H9 (cell line): ENCODE measurements at regions not wholly inside any gene's neighbourhood (a gene's known extent, or its start where the extent isn't known, plus 50 kb on each side); places are given as distances from the start of the nearest gene placed in this dataset.

ENCODE experiments used
- DNase-seq: peaks from one replicate; pipeline ENCODE4 v3.0.0-alpha.2; 2017
- H2AFZ ChIP-seq: one replicate; pipeline ENCODE4 v1.6.1; 2013; ENCODE audit warnings: mild to moderate bottlenecking, low read length, control low read depth, moderate library complexity
- H2AK5ac ChIP-seq: 2 replicates; pipeline ENCODE4 v1.6.1; 2013; ENCODE audit warnings: low read length, control low read depth, mixed read lengths; ENCODE audit not compliant: insufficient read length
- H2BK120ac ChIP-seq: one replicate; pipeline ENCODE4 v1.6.1; 2013; ENCODE audit warnings: low read depth, mild to moderate bottlenecking, low read length, control low read depth, inconsistent platforms; ENCODE audit not compliant: poor library complexity, severe bottlenecking
- H2BK12ac ChIP-seq: 2 replicates; pipeline ENCODE4 v1.6.1; 2013; ENCODE audit warnings: low read length, control low read depth, mixed read lengths, low read depth; ENCODE audit not compliant: insufficient read length
- H2BK15ac ChIP-seq: 2 replicates; pipeline ENCODE4 v1.6.1; 2013; ENCODE audit warnings: low read depth, low read length, control low read depth
- H2BK20ac ChIP-seq: one replicate; pipeline ENCODE4 v1.6.1; 2013; ENCODE audit warnings: low read depth, mild to moderate bottlenecking, low read length, control low read depth, inconsistent platforms; ENCODE audit not compliant: poor library complexity, severe bottlenecking
- H2BK5ac ChIP-seq: 2 replicates; pipeline ENCODE4 v1.6.1; 2013; ENCODE audit warnings: low read length, control low read depth, mixed read lengths; ENCODE audit not compliant: insufficient read length
- H3K14ac ChIP-seq: 2 replicates; pipeline ENCODE4 v1.6.1; 2013; ENCODE audit warnings: low read length, control low read depth; ENCODE audit not compliant: insufficient read depth
- H3K18ac ChIP-seq: 2 replicates; pipeline ENCODE4 v1.6.1; 2013; ENCODE audit warnings: low read depth, mild to moderate bottlenecking, mixed read lengths, low read length, control low read depth; ENCODE audit not compliant: insufficient read length
- H3K23ac ChIP-seq: 2 replicates; pipeline ENCODE4 v1.6.1; 2013; ENCODE audit warnings: low read length, control low read depth, mixed read lengths, low read depth; ENCODE audit not compliant: insufficient read length
- H3K23me2 ChIP-seq: 2 replicates; pipeline ENCODE4 v1.6.1; 2013; ENCODE audit warnings: low read depth, mild to moderate bottlenecking, mixed read lengths, low read length, control low read depth; ENCODE audit not compliant: insufficient read length, poor library complexity, severe bottlenecking
- H3K27ac ChIP-seq: 2 replicates; pipeline ENCODE4 v1.5.1; 2013; ENCODE audit warnings: low read length, control low read depth, mixed read lengths, low read depth; ENCODE audit not compliant: insufficient read length
- H3K27me3 ChIP-seq: 2 replicates; pipeline ENCODE4 v1.6.1; 2013; ENCODE audit warnings: low read length, control low read depth, inconsistent platforms; ENCODE audit not compliant: insufficient read depth
- H3K4ac ChIP-seq: 2 replicates; pipeline ENCODE4 v1.6.1; 2013; ENCODE audit warnings: low read depth, mild to moderate bottlenecking, control low read depth, inconsistent platforms, low read length, moderate library complexity
- H3K4me1 ChIP-seq: 2 replicates; pipeline ENCODE4 v1.6.1; 2013; ENCODE audit warnings: low read length, control low read depth, inconsistent platforms; ENCODE audit not compliant: insufficient read depth
- H3K4me2 ChIP-seq: 2 replicates; pipeline ENCODE4 v1.6.1; 2013; ENCODE audit warnings: low read length, control low read depth, mixed read lengths; ENCODE audit not compliant: insufficient read length, insufficient read depth
- H3K56ac ChIP-seq: 2 replicates; pipeline ENCODE4 v1.6.1; 2013; ENCODE audit warnings: low read depth, mild to moderate bottlenecking, mixed read lengths, low read length, control low read depth; ENCODE audit not compliant: insufficient read length
- H3K79me1 ChIP-seq: 2 replicates; pipeline ENCODE4 v1.6.1; 2013; ENCODE audit warnings: low read depth, mild to moderate bottlenecking, moderate library complexity, low read length, control low read depth, inconsistent platforms; ENCODE audit not compliant: insufficient read depth, poor library complexity, severe bottlenecking
- H3K79me2 ChIP-seq: 2 replicates; pipeline ENCODE4 v1.6.1; 2013; ENCODE audit warnings: low read length, control low read depth, inconsistent platforms; ENCODE audit not compliant: insufficient read depth
- H3K9ac ChIP-seq: 2 replicates; pipeline ENCODE4 v1.6.1; 2013; ENCODE audit warnings: low read length, control low read depth, mixed read lengths; ENCODE audit not compliant: insufficient read length; ENCODE audit errors: extremely low read depth
- H3K9me3 ChIP-seq: one replicate; pipeline ENCODE4 v1.6.1; 2013; ENCODE audit warnings: low read depth, low read length, inconsistent platforms; ENCODE audit not compliant: control insufficient read depth
- H3T11ph ChIP-seq: one replicate; pipeline ENCODE4 v1.6.1; 2013; ENCODE audit warnings: mild to moderate bottlenecking, low read length, control low read depth, inconsistent platforms
- H4K20me1 ChIP-seq: one replicate; pipeline ENCODE4 v1.6.1; 2013; ENCODE audit not compliant: control insufficient read depth, insufficient read length, insufficient read depth
- H4K5ac ChIP-seq: 2 replicates; pipeline ENCODE4 v1.6.1; 2013; ENCODE audit warnings: low read depth, mild to moderate bottlenecking, mixed read lengths, low read length, control low read depth; ENCODE audit not compliant: insufficient read length
- H4K8ac ChIP-seq: replicated peaks from 2 replicates; pipeline ENCODE4 v1.6.1; 2013; ENCODE audit warnings: low read length, control low read depth, mixed read lengths, low read depth; ENCODE audit not compliant: insufficient read length
- H4K91ac ChIP-seq: 2 replicates; pipeline ENCODE4 v1.6.1; 2013; ENCODE audit warnings: low read depth, mild to moderate bottlenecking, moderate library complexity, mixed read lengths, low read length, control low read depth; ENCODE audit not compliant: insufficient read length
- H3K27ac Mint-ChIP-seq, 3 experiments: 2 replicates in 2 of 3; 3 replicates in 1 of 3; pipeline ENCODE4 v1.8.0; 2020 to 2021; ENCODE audit warnings: mixed read lengths in 3 of 3, mild to moderate bottlenecking in 1 of 3, moderate library complexity in 1 of 3
- H3K27me3 Mint-ChIP-seq: 2 replicates; pipeline ENCODE4 v1.8.0; 2021; ENCODE audit warnings: low read depth, mild to moderate bottlenecking, moderate library complexity, mixed read lengths
- H3K36me3 Mint-ChIP-seq, 3 experiments: 2 replicates in 2 of 3; 3 replicates in 1 of 3; pipeline ENCODE4 v1.8.0; 2020 to 2021; ENCODE audit warnings: low read depth in 3 of 3, mixed read lengths in 3 of 3; ENCODE audit not compliant: insufficient read depth in 1 of 3
- H3K4me1 Mint-ChIP-seq, 2 experiments: 2 replicates each; pipeline ENCODE4 v1.8.0; 2020; ENCODE audit warnings: mixed read lengths in 2 of 2
- H3K4me3 Mint-ChIP-seq, 2 experiments: 2 replicates in 1 of 2; 3 replicates in 1 of 2; pipeline ENCODE4 v1.8.0; 2020 to 2021; ENCODE audit warnings: mild to moderate bottlenecking in 2 of 2, mixed read lengths in 2 of 2, moderate library complexity in 1 of 2
- H3K9me3 Mint-ChIP-seq, 2 experiments: 2 replicates in 1 of 2; 3 replicates in 1 of 2; pipeline ENCODE4 v1.8.0; 2020; ENCODE audit warnings: mild to moderate bottlenecking in 2 of 2, mixed read lengths in 2 of 2, moderate library complexity in 1 of 2
- TF ChIP-seq, protein P1 (sequence below): fragments of 200-600 bp; sonication (generic); conservative IDR thresholded peaks from 3 replicates; pipeline ENCODE4 v1.8.0; 2021; ENCODE audit warnings: antibody characterized with exemption, mild to moderate bottlenecking

DNA sequence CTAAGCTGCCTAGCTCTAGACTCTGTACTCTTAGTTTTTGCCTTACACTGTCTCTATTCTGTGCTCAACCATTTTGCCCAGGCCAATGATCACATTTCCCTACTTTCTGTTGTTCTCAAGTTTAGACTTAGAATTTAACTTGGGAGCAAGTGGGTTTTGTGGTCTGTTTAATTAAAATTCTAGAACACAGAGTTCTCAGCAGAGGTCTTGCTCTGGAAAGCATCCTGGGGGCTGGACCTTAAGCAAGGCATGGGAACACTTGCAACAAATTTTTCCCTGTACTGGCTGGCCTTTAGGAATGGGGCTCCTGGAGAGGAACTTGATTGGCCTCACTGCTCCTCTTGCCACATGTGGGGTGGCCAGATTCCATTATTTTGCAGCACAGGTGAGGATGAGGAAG is 236.3 kb upstream of the LRTM1 start:
- DNase-seq, result no peak
- H3K9me3 ChIP-seq, result no peaks in the 10 kb centered on the region
- H2AK5ac ChIP-seq, result no peak overlapping the region
- H3K27ac ChIP-seq, result no peak overlapping the region
- no peak overlapping the region for H4K5ac ChIP-seq
- H3K27me3 ChIP-seq, result no peaks in the 10 kb centered on the region
- Mint-ChIP-seq H3K36me3 (no peaks in the 10 kb centered on the region), H3K27me3 (no peaks in the 10 kb centered on the region), H3K9me3 (no peaks in the 10 kb centered on the region; a peak in 1 of 5 replicates), H3K4me1 (peaks cover 9 to 12% of the 10 kb centered on the region in 2 experiments), H3K27ac (no peak overlapping the region), H3K4me3 (no peak overlapping the region)
- no peak overlapping the region for H2BK5ac ChIP-seq
- no peak overlapping the region for H2BK15ac ChIP-seq
- no peak overlapping the region for H3K4me2 ChIP-seq
- H3K9ac ChIP-seq, result no peak overlapping the region
- no peaks in the 10 kb centered on the region for H3K79me1 ChIP-seq
- no peak overlapping the region for H2BK120ac ChIP-seq
- no peak overlapping the region for H3T11ph ChIP-seq
- no peak overlapping the region for H2BK12ac ChIP-seq
- no peaks in the 10 kb centered on the region for H3K23me2 ChIP-seq
- H3K56ac ChIP-seq, result no peak overlapping the region
- H2AFZ ChIP-seq, result no peak overlapping the region
- H4K20me1 ChIP-seq, result no peaks in the 10 kb centered on the region
- TF ChIP-seq, protein P1, sequence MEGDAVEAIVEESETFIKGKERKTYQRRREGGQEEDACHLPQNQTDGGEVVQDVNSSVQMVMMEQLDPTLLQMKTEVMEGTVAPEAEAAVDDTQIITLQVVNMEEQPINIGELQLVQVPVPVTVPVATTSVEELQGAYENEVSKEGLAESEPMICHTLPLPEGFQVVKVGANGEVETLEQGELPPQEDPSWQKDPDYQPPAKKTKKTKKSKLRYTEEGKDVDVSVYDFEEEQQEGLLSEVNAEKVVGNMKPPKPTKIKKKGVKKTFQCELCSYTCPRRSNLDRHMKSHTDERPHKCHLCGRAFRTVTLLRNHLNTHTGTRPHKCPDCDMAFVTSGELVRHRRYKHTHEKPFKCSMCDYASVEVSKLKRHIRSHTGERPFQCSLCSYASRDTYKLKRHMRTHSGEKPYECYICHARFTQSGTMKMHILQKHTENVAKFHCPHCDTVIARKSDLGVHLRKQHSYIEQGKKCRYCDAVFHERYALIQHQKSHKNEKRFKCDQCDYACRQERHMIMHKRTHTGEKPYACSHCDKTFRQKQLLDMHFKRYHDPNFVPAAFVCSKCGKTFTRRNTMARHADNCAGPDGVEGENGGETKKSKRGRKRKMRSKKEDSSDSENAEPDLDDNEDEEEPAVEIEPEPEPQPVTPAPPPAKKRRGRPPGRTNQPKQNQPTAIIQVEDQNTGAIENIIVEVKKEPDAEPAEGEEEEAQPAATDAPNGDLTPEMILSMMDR, result no peak
- H2BK20ac ChIP-seq, result no peak overlapping the region
- H4K91ac ChIP-seq, result no peak overlapping the region
- no peak overlapping the region for H4K8ac ChIP-seq
- no peaks in the 10 kb centered on the region; the same call in 1 of the 2 replicates for H3K79me2 ChIP-seq
- no peak overlapping the region for H3K4ac ChIP-seq
- no peak overlapping the region for H3K23ac ChIP-seq
- H3K18ac ChIP-seq, result no peak overlapping the region
- H3K14ac ChIP-seq, result no peak overlapping the region
- H3K4me1 ChIP-seq, result no peaks in the 10 kb centered on the region
